ENCODE measurements at regions not wholly inside any gene's neighbourhood (a gene's known extent, or its start where the extent isn't known, plus 50 kb on each side); places are given as distances from the start of the nearest gene placed in this dataset.

GRCh38 chr18:78156466-78156865, 823.2 kb upstream of the SALL3 start:
- TF ChIP-seq, protein P1, sequence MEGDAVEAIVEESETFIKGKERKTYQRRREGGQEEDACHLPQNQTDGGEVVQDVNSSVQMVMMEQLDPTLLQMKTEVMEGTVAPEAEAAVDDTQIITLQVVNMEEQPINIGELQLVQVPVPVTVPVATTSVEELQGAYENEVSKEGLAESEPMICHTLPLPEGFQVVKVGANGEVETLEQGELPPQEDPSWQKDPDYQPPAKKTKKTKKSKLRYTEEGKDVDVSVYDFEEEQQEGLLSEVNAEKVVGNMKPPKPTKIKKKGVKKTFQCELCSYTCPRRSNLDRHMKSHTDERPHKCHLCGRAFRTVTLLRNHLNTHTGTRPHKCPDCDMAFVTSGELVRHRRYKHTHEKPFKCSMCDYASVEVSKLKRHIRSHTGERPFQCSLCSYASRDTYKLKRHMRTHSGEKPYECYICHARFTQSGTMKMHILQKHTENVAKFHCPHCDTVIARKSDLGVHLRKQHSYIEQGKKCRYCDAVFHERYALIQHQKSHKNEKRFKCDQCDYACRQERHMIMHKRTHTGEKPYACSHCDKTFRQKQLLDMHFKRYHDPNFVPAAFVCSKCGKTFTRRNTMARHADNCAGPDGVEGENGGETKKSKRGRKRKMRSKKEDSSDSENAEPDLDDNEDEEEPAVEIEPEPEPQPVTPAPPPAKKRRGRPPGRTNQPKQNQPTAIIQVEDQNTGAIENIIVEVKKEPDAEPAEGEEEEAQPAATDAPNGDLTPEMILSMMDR (IDR thresholded peaks at IDR 0.05; ENCODE audit: low read depth, low read length) = no peak
- in situ Hi-C loops (cut with HindIII; ENCODE audit: low sequenced_read_pairs) = no loop called here
- H3K4me3 ChIP-seq (ENCODE audit: low read depth, low read length) = no peak overlapping the region
- DNase-seq (ENCODE audit: low read depth, low spot score) = no peak

DNA sequence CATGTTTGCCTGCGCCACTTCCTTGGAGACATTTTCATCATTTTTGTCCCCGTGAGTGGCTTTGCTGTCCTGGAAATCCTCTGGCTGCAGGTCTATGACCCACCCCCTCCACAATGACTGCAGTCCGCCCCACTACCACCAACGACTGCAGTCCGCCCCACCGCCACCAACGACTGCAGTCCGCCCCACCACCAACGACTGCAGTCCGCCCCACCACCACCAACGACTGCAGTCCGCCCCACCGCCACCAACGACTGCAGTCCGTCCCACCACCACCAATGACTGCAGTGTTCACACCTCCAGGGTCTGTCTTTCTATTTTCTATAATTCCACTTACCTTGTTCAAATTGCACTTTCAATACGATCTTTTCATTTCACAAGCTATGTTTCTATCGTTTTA, 820.7 kb upstream of the SALL3 start:
- in situ Hi-C loops (cut with HindIII; ENCODE audit: low sequenced_read_pairs) = no loop called here
- TF ChIP-seq, protein P1 (IDR thresholded peaks at IDR 0.05; ENCODE audit: low read depth, low read length) = no peak
- H3K4me3 ChIP-seq (ENCODE audit: low read depth, low read length) = no peak overlapping the region
- no peak for DNase-seq (ENCODE audit: low read depth, low spot score)

DNA sequence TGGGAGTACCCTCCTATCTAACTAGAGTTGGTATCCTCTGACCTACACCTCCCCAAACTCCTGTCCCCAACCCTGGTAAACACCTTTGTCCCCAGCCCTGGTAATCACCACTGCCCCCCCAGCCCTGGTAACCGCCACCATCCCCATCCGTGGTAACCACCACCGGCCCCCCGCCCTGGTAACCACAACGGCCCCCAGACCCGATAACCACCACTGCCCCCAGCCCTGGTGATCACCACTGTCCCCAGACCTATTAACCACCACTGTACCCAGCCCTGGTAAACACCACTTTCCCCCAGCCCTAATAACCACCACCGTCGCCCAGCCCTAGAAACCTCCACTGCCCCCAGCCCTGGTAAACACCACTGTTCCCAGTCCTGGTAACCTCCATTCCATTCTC, 820.2 kb upstream of the SALL3 start:
- in situ Hi-C loops (cut with HindIII; ENCODE audit: low sequenced_read_pairs) = no loop called here
- TF ChIP-seq, protein P1 (IDR thresholded peaks at IDR 0.05; ENCODE audit: low read depth, low read length) = no peak
- no peak overlapping the region for H3K4me3 ChIP-seq (ENCODE audit: low read depth, low read length)
- DNase-seq (ENCODE audit: low read depth, low spot score) = no peak

- H3K4me3 ChIP-seq (ENCODE audit: low read depth, low read length) = no peak overlapping the region
- in situ Hi-C loops (cut with HindIII; ENCODE audit: low sequenced_read_pairs) = no loop called here
- no peak for DNase-seq (ENCODE audit: low read depth, low spot score)
- TF ChIP-seq, protein P1 (IDR thresholded peaks at IDR 0.05; ENCODE audit: low read depth, low read length) = no peak
Measured at GRCh38 chr18:78160961-78161656, 818.5 kb upstream of the SALL3 start.

- TF ChIP-seq, protein P1 (IDR thresholded peaks at IDR 0.05; ENCODE audit: low read depth, low read length) = no peak
- no peak for DNase-seq (ENCODE audit: low read depth, low spot score)
- H3K4me3 ChIP-seq (ENCODE audit: low read depth, low read length) = no peak overlapping the region
- in situ Hi-C loops (cut with HindIII; ENCODE audit: low sequenced_read_pairs) = no loop called here
Measured at GRCh38 chr18:78165525-78165924, 814.1 kb upstream of the SALL3 start.

- H3K4me3 ChIP-seq (ENCODE audit: low read depth, low read length) = no peak overlapping the region
- no peak for DNase-seq (ENCODE audit: low read depth, low spot score)
- TF ChIP-seq, protein P1 (IDR thresholded peaks at IDR 0.05; ENCODE audit: low read depth, low read length) = no peak
- in situ Hi-C loops (cut with HindIII; ENCODE audit: low sequenced_read_pairs) = no loop called here
Measured at GRCh38 chr18:78168526-78168925, 811.1 kb upstream of the SALL3 start.

All from astrocyte of the spinal cord (primary cell).